GM19395 (cell line): ENCODE measurements at regions not wholly inside any gene's neighbourhood (a gene's known extent, or its start where the extent isn't known, plus 50 kb on each side); places are given as distances from the start of the nearest gene placed in this dataset.

Experiments used
- ATAC-seq: cut with Tn5 transposase; IDR thresholded peaks from one replicate; pipeline ENCODE4 v1.9.1; 2021; ENCODE audit warnings: mild to moderate bottlenecking, moderate library complexity; ENCODE audit not compliant: unreplicated experiment

DNA sequence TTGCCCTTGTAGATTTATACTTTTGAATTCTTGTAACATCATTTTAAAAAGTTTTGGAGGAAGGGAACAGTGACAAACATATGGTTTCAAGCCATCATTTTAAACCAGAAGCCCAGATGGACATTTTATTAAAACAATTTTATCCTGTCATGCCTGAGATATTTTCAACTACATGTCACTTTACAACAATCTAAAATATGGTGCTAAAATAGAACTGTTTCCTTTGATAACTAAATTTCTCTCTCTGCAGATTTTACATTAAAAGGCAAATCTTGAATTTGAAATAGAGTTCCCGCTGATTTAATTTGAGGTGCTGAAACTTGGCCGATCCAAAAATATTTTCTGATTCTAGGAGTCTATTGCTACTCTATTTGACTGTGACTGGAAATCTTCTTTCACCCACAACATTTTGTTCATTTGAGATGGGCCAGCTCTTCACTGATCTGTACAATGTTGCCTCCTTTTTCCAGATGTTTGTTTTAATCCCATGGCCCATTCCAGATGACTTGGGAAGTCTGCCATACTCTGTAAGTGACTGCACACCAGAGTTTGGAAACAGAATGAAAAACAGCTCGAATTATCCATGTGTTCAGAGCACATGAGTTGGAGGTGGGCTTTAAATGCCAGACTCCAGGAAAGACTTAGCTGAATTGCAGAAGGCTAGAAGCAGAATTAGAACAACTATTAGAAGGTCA, 402.5 kb downstream of the TMEM135 start:
- no peak for ATAC-seq

DNA sequence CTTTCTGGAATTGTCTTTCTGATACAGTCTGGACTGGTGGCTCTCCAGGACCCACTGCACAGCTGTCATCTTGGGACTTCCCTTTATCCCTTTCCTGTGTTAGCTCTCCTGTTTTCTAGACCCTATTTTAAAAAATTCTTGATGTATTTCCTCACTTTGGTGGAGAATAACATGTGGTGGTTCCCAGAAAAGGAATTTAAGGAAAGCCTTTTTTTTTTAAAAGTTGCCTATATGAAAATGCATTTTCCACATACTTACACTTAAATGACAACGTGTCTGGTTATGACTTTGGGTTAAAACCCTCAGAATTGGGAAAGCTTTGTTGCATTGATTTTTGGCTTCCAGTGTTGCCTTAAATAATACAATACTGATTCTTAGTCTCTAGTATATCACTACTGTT, 400.7 kb downstream of the TMEM135 start:
- ATAC-seq: no peak

DNA sequence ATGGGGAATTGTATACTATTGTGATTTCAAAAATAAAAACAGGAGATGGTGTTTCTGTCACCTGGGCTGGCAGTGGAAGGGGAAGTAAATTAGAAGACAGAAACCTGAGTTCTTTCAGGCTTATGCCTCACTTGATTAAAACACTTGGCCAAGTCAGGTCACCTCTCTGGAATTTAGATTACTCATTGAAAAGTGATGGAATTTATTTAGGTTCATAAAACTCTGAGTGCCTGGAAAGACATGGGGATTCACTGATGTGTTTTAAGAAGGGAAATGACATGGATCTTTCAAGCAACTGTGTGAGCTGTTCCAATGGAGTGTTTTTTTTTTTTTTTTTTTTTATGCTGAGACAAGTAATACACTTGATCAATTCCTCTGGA, 400.1 kb downstream of the TMEM135 start:
- ATAC-seq: no peak

DNA sequence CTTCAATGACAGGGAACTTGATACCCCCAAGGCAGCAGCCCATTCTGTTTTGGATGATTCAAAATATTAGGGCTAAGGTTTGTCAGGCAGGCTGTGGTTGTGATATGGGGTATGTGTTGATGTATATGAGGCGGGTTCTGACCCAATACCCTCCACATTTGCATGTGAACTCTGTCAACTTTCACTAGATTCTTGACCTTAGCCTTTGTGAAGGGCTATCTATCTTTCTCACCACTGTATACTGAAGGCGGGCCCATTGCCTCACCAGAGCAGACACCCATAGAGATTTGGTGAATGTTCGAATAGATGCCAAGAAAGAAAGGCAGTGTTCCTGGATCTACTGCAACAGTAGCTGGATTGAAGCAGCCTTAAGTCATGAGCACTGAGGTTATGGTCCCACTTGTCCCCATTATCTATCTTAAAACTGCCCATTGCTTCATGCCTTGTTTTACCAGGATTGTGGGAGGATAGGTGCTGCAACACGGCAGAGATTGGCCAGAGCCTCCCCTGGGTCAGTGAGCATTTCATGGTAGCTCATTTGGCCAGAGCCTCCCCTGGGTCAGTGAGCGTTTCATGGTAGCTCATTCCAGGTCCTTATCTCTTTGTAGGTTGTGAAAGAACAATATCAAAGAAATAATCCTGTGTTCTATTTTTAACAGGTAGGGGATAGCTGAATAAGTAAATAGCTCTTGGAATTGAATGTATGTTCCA, 399.6 kb downstream of the TMEM135 start:
- no peak for ATAC-seq

DNA sequence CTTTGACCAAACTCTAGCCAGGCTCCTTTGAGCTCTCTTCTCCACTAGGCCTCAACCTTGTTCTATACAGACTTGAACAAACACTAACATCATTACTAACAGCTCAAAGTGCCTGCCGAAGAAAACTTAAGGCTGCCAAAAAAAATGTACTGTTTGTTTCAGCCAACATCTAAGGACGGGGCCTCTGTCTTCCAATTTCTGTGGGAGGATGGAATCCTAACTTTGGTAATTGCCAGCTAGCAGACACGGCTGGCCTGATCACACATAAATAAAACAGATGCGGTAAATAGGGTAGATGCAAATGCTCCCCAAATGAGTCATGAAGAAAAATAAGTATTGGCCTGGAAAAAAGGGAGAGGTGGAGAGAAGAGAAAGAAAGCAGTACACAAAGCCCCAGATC, 394.3 kb downstream of the TMEM135 start:
- ATAC-seq: no peak

DNA sequence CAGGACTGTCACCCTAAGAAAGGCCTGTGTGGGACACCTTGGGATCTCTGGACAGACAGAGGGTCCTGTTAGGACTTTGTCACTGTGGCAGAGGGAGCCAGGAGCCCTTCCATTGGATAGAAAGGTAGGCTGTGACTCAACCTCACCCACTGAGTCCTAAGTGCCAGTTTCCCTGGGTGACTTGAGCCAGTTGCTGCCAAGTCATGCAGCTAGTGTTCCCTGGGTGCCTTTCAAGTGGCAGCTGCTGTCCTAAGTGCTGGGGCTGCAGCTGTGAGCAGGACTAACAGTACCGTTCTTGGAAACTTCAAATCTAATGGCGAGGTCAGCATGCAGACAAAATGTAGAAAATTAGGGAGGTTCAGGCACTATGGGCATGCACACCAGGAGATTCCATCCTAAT, 393.7 kb downstream of the TMEM135 start:
- no peak for ATAC-seq

DNA sequence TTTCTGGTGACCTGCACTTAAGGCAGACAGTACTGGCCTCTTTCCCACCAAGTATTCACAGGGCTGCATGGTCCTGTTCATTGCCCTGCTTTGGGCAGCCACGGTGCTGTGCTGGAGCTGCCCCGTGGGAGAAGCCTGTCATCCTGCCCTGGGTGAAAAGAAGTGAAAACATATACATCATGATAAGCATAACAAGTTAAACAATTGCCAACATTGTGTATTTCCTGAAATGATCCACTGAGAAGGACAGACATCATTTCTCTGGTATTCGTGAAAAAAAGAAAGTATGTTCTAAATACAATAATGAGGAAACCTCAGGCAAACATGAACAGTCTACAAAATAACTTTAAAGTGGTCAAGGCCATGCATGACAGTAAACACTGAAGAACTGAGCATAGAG, 393.1 kb downstream of the TMEM135 start:
- no peak for ATAC-seq

DNA sequence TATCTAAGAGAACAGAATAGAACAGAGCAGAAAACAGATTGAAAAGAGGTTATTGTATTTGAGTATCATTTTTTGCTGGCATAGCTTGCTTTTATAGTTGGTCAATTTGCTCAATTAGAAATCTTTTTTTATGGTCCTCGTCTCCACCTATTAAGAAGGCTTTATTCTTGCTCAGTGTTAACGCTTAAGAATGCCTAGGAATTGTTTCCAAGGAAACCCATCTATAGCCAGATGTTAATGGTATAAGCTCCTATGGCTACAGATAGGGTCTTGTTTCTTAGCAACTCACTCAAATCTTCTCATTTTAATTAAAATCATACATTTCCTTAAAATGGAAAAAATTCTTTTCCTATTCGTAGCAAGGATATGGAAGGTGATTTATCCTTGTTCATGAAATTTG, 392.3 kb downstream of the TMEM135 start:
- ATAC-seq: no peak

DNA sequence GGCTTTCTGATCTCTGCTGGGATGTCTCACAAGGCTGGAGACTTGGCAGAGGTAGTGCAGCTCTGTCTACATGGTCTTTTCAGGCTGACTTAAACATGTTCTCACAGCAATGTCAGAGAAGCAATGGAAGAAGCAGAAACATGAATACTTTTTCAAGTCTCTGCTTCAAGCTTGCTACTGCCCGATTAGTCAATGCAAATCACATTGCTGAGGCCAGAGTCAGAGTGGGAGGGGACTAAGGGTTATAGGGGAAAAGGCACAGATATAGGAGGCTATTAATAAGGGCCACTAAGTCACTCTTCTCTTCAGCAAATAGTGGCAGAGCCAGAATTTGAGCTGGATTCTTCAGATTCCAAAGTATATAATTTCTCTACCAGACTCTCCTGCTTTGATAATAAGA, 390.5 kb downstream of the TMEM135 start:
- no peak for ATAC-seq

DNA sequence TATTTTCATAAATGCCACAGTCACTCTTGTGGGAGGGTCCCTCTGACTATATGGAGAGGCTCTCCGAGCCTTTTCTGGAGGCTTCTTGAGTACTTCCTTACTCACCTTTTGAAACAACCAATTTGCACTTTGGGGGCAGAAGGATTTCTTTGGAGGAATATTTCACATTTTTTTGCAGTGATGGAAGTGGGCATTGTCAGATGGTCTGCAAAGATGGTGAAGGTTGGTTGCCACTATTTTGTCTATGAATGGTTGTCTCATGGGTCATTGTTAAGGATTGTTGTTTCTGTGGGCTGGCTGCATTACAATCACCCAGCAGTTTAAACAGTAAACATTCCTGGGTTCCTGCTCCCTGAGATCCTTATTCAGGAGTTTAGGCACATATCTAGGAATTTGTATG, 388.2 kb downstream of the TMEM135 start:
- no peak for ATAC-seq

DNA sequence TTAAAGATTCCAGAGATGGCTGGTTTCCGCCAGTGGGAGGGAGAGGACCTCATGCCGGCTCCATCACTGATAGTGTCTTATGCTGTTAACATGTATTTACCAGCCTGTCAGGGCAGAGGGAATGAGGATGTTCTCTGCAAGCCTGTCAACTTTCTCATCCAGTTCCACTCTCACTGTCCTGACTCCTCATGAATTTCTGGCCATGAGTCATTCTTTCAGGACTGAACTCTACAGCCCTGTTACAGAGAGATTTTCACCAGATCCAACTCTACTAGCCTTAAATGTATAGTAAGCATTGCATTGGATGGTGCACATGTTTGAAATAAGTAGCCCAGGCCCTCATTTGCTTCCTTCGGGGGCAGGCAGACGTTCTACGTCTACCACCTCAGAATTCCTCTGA, 387.7 kb downstream of the TMEM135 start:
- ATAC-seq: no peak

DNA sequence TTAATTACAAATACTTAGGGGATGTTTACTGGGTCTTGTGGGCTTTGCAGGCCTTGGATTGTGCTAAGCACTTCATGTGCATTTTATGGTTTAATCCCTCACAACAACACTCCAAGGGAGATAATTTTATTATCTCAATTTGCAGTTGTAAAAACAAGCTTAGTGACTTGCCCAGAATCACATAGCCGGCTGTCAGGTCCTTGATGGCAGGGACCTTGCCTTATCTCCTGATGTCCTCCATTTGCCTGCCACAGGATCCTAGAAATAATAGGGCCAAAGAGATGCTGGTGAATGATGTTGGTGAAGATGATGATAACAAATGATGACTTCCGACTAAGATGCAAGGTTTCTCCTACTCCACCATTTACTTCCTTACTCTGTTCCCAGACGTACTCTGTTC, 385.4 kb downstream of the TMEM135 start:
- no peak for ATAC-seq

DNA sequence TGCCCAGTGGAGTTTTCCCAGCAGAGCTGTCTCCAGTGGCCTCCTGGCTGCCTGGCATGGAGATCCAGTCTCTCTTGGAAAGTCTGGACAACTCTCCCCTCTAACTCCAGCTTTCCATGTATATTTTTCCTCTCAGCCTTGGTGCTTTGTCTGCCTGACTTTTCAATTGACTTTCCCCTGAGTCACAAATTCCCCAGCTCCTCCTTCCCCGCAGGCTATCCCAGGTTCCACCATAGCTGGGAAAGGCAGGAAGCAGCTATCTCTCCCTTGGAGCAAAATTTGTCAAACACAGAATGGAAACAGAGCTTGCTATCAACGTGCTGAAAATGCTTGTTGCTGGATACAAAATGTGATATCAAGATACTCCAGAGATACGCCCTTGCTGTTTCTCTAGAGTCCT, 384.8 kb downstream of the TMEM135 start:
- ATAC-seq: no peak

DNA sequence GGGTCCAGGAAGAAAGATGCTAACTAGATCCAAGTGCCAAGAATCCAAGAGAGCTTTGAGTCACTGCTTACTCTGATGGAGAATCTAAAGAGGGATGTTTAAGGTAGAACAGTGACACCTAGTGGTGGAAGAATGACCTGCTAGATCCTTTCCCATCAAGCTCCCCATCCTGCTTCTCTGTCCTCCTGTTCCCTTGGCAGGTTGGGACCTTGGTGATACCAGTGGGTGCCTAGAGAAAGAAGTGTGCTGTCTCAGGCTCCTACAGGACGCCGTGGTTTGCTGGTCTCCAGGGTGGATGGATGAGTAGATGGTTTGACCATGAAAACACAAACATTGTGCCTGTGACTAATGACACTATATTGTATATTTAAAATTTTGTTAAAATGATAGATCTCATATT, 383.7 kb downstream of the TMEM135 start:
- ATAC-seq: peak; percentile 90

DNA sequence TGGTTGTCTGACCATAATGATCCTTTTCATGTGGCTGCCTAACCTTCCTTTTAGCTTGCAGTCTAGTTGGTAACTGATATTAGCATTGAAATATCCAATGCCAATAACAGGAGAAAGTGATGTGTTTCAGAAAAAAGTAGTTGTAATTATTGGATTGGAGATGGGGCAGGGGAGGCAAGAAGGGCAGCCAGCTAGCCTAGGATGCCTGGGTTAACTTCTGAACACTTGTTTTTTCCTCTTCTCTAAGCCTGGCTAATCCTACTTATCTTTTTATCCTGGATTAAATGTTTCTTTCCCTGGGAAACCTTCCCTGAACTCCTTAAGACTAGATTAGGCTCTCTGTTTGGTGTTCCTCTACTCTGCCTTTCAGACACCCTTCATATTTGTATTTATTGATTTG, 380.2 kb downstream of the TMEM135 start:
- no peak for ATAC-seq

DNA sequence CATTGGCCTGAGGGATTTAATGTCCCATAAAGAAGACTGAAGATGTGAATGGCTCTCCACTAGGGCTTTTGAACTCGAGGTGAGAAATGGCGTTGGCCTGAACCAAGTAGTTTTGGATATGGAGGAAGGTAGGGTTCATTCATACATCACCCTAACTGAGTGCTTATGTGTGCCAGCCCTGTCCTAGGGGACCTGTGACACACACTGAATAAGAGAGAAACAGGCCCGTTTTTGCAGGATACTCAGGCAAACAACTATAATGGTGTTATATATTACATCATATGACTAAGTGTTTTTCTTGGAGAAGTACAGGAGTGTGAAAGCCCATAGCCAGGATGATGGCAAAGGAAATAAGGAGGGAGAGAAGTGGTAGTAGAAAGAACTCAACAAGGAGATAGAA, 368.1 kb downstream of the TMEM135 start:
- no peak for ATAC-seq

DNA sequence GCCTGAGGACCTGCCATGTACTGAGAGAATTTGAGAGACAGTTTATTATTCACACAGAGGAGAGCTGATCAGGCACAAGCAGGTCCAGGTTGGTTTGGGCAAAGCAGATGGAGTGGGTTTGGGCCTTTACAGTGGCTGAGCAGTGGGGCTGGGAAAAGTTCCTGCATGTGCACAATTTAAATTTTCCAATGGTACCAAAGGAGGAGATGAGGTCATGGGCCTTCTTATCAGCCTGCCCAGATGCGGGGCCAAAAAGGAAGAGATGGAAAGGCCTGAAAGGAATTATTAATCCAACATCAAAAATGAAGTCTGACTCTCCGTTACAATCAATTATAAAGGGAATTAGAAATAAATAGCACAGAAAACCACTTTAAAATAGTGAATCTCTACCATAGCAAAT, 367.6 kb downstream of the TMEM135 start:
- ATAC-seq: no peak

DNA sequence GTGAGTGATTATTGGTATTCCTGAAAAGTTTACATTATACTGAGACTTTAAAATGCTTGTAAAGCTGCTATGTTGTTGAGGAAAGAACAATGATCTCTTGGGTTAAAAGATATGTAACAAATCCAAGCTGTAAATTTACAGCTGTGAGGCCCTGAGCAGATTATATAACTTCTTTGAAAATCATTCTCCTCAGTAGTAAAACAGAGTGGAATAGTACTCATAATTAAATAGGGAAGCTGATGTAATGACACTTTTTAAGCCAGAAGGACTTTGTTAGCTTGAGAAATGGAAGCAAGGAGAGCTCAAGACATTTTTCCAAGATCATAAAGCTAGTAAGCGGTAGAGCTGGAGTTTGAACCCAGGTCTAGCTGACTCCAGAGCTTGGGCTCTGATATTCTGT, 363.9 kb downstream of the TMEM135 start:
- no peak for ATAC-seq

DNA sequence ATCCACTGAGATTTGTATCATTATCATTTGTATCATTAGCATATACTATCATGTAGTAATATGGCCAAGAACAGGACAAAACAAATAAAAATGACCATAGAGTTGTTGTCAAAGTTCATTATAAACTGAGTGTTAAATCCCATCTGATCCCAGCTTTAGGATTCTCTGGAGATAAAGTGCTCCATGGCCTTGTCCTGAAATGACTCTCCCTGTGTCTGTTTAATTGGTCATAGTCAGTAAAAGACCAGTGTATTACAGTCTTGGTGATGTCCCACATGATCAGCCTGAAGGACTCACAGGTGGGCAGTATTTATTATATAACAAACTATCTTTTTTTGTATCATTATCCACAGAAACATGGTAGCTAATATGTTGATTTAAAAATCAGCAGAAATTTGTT, 361.6 kb downstream of the TMEM135 start:
- ATAC-seq: no peak

DNA sequence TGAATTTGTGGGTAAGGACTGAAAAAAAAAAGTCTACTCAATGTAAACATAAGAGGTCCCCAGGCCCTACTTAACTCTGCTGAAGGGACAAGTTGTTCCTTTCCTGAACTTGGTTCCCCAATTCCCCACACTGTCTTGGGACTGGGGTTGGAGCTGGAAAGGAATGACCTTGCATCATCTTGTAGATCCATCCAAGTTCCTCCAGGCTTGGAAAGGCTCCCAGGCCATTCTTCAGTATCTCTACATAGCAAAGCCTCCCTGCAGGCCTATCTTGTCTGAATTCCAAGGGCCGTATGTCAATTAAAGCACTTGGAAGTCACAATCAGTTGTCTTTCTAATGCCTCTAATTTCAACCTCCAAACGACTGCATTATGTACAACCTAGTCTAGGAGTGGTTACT, 361.2 kb downstream of the TMEM135 start:
- no peak for ATAC-seq

DNA sequence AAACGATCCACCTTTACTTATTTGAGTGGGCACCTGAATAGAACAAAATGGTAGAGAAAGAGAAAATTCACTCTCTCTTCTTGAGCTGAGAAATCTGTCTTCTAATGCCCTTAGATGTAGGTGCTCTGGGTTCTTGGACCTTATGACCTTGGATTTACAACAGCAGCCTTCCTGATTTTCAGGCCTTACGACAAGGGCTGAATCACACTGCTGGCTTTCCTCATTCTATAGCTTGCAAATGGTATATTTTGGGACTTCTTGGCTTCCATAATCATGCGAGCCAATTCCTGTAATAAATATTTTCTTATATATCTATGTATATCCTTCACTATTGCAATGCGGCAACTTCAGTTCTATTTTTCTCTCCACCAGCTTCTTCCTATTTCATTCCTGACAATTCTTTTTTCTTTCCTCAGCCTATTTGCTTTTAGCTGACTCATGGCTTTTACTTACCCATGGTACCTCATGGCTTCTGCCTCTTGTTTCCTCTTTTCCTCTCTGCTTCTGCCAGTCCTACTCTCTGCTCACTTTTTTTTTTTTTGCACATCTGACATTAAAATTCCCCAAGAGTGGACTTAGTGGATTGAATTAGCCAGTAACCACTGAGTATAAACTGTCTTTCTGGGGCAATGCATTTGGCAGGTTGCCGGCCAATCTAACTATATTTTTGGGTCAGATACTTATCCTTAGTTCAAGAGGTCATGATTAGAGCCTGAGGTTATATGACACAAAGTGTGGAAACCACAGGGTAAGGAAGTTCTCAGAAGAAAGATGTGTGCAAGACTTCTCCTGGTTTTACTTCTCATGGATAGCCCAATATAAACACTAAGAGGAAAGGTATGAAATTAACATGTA, 359.5 kb downstream of the TMEM135 start:
- no peak for ATAC-seq

DNA sequence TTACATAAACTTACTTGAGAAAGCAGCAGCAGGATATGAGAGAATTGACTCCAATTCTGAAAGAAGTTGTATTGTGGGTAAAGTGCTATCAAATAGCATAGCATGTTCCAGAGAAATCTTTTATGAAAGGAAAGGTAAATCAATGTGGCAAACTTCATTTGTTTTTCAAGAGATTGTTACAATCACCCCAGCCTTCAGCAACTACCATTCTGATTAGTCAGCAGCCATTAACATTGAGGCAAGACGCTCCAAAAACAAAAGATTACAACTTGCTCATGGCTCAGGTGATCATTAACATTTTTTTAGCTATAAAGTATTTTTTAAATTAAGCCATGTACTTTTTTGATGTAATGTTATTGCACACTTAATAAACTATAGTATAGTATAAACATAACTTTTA, 357.2 kb downstream of the TMEM135 start:
- no peak for ATAC-seq
